GM12878 (cell line): ENCODE measurements at regions not wholly inside any gene's neighbourhood (a gene's known extent, or its start where the extent isn't known, plus 50 kb on each side); places are given as distances from the start of the nearest gene placed in this dataset.
"Not testable (repeated sequence)": the region's sequence is repeated elsewhere in the genome, so short reads cannot be mapped to it uniquely, and the experiment has no call there.

ENCODE experiments used
- ATAC-seq: fragments of 200-7000 bp; cut with Tn5 transposase; 3 replicates; pipeline ENCODE4 v1.9.1; 2020; ENCODE audit warnings: mild to moderate bottlenecking, moderate library complexity
- BruUV-seq: library from RNA; stranded (reverse); fragments of 400-500 nt; replicated peaks from 2 replicates; lab custom pipeline; 2021; lab: Mats Ljungman, UMichigan
- CTCF ChIA-PET: fragments of 300-600 bp; sonication (Branson Sonifier 250); formaldehyde crosslinking; extraction: SDS; loops from one replicate; lab custom pipeline; 2021; ENCODE audit warnings: inconsistent platforms; lab: Yijun Ruan, JAX
- POLR2A ChIA-PET: fragments of 350-600 bp; formaldehyde crosslinking; extraction: SDS; loops from one replicate; lab custom pipeline; 2021; ENCODE audit warnings: inconsistent platforms; lab: Charles Lee
- RAD21 ChIA-PET: fragments of 300-600 bp; sonication (Branson Sonifier 250); formaldehyde crosslinking; loops from one replicate; lab custom pipeline; 2023; ENCODE audit warnings: antibody characterized with exemption; ENCODE audit not compliant: unreplicated experiment; lab: Charles Lee
- SMC1A ChIA-PET: fragments of 300-600 bp; sonication (Branson Sonifier 250); formaldehyde crosslinking; loops from one replicate; lab custom pipeline; 2023; ENCODE audit not compliant: unreplicated experiment, uncharacterized antibody; lab: Charles Lee
- DNase-seq: peaks from one replicate; pipeline ENCODE4 v3.0.0-alpha.2; 2011; ENCODE audit warnings: low read depth, low spot score
- FAIRE-seq: peaks from 3 replicates; lab custom pipeline; 2011; peaks lifted over from hg19 to GRCh38; lab: Jason Lieb, UNC
- H2AFZ ChIP-seq: 2 replicates; pipeline ENCODE4 v1.6.0; 2011; ENCODE audit warnings: low read depth, low read length, control low read depth; ENCODE audit not compliant: control insufficient read depth
- H3K27ac ChIP-seq: 2 replicates; pipeline ENCODE4 v1.5.1; 2011; ENCODE audit warnings: control low read depth; ENCODE audit not compliant: control insufficient read depth, insufficient read depth
- H3K27me3 ChIP-seq, 2 experiments: replicated peaks in 1 of 2; 2 replicates each; pipeline versions ENCODE4 v1.6.0 to v1.6.1; 2011; ENCODE audit warnings: low read length in 1 of 2; ENCODE audit not compliant: control insufficient read depth in 2 of 2, insufficient read depth in 2 of 2
- H3K36me3 ChIP-seq, 2 experiments: 2 replicates each; pipeline ENCODE4 v1.5.1; 2011; ENCODE audit warnings: low read length in 1 of 2; ENCODE audit not compliant: control insufficient read depth in 2 of 2, insufficient read depth in 2 of 2
- H3K4me1 ChIP-seq: 2 replicates; pipeline ENCODE4 v1.6.1; 2011; ENCODE audit warnings: mild to moderate bottlenecking, low read length, moderate library complexity, mixed read lengths; ENCODE audit not compliant: control insufficient read depth, insufficient read depth
- H3K4me2 ChIP-seq: 2 replicates; pipeline ENCODE4 v1.6.0; 2011; ENCODE audit warnings: control low read depth; ENCODE audit not compliant: control insufficient read depth, insufficient read depth
- H3K4me3 ChIP-seq: fragments of 200-600 bp; sonication (generic); 2 replicates; pipeline ENCODE4 v1.5.1; 2016
- H3K79me2 ChIP-seq: 2 replicates; pipeline ENCODE4 v1.6.0; 2011; ENCODE audit warnings: low read length; ENCODE audit not compliant: control insufficient read depth, insufficient read depth
- H3K9ac ChIP-seq: 2 replicates; pipeline ENCODE4 v1.8.0; 2011; ENCODE audit warnings: low read length, control low read depth, mixed read lengths; ENCODE audit not compliant: control insufficient read depth, insufficient read depth
- H3K9me3 ChIP-seq: replicated peaks from 3 replicates; pipeline ENCODE4 v1.5.1; 2011; ENCODE audit warnings: mild to moderate bottlenecking, low read length; ENCODE audit not compliant: control insufficient read depth, insufficient read depth
- H4K20me1 ChIP-seq: 2 replicates; pipeline ENCODE4 v1.6.0; 2011; ENCODE audit not compliant: control insufficient read depth, insufficient read depth
- BACH1 ChIP-seq: fragments of 450-650 bp; IDR thresholded peaks from 2 replicates; pipeline ENCODE4 v1.6.1; 2017; ENCODE audit warnings: mild to moderate bottlenecking, borderline replicate concordance
- PRDM15 ChIP-seq: fragments of 450-650 bp; formaldehyde crosslinking; IDR thresholded peaks from 2 replicates; pipeline ENCODE4 v1.4.0; 2020; ENCODE audit warnings: mild to moderate bottlenecking, moderate library complexity
- WGBS: methylation state at CpG from one replicate; pipeline ENCODE4 v1.1.6; 2016; ENCODE audit warnings: low lambda C conversion rate; ENCODE audit not compliant: insufficient replicate concordance, insufficient coverage; ENCODE audit errors: missing lambda C conversion rate; 5-methylcytosine and 5-hydroxymethylcytosine counted together
- in situ Hi-C: fragments of 300-500 bp; cut with MboI; formaldehyde crosslinking; loops from 9 replicates; pipeline ENCODE4 v1.14.3; 2018; ENCODE audit warnings: mixed read lengths
- intact Hi-C: fragments of 100-400 bp; cut with micrococcal nuclease; formaldehyde crosslinking; loops from one replicate; pipeline ENCODE4 v1.14.2; 2022; ENCODE audit not compliant: unreplicated experiment

- TF ChIP-seq PRDM15 (CRISPR knock-in tag) (no peak), BACH1 (no peak)
Measured at GRCh38 chr10:85139124-85139523, 810.7 kb downstream of the CCSER2 start (continued).

DNA sequence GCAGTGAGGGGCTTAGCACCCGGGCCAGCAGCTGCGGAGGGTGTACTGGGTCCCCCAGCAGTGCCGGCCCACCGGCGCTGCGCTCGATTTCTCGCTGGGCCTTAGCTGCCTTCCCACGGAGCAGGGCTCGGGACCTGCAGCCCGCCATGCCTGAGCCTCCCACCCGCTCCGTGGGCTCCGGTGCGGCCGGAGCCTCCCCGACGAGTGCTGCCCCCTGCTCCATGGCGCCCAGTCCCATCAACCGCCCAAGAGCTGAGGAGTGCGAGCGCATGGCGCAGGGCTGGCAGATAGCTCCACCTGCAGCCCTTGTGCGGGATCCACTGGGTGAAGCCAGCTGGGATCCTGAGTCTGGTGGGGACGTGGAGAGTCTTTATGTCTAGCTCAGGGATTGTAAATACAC is 813.1 kb downstream of the CCSER2 start:
- FAIRE-seq, POLR2A ChIA-PET, intact Hi-C loops, SMC1A ChIA-PET, BruUV-seq, H3K27ac ChIP-seq, CTCF ChIA-PET, H3K79me2 ChIP-seq, H3K4me1 ChIP-seq, H3K4me3 ChIP-seq, H3K9me3 ChIP-seq, H3K4me2 ChIP-seq, H2AFZ ChIP-seq, ATAC-seq, H3K36me3 ChIP-seq, RAD21 ChIA-PET, in situ Hi-C loops, H4K20me1 ChIP-seq, H3K27me3 ChIP-seq, H3K9ac ChIP-seq, DNase-seq: not testable (repeated sequence)
- 78% methylated on average over 17 of the region's 25 CpGs for WGBS
